NCI-H1930 (cell line): ENCODE measurements at regions not wholly inside any gene's neighbourhood (a gene's known extent, or its start where the extent isn't known, plus 50 kb on each side); places are given as distances from the start of the nearest gene placed in this dataset.
"Not testable (repeated sequence)": the region's sequence is repeated elsewhere in the genome, so short reads cannot be mapped to it uniquely, and the experiment has no call there.

ENCODE experiments used
- DNase-seq, 2 experiments: peaks; one replicate each; lab custom pipeline; 2025; lab: John Stamatoyannopoulos, UW

- not testable (repeated sequence) for DNase-seq
Measured at GRCh38 chr10:59043358-59043757, 133.1 kb upstream of the PHYHIPL start.

- peak in 1 of 2 experiments; percentile 5 for DNase-seq
Measured at GRCh38 chr10:59047180-59047579, 129.3 kb upstream of the PHYHIPL start.

- DNase-seq = no peak
Measured at GRCh38 chr10:59047957-59048618, 128.4 kb upstream of the PHYHIPL start.

DNA sequence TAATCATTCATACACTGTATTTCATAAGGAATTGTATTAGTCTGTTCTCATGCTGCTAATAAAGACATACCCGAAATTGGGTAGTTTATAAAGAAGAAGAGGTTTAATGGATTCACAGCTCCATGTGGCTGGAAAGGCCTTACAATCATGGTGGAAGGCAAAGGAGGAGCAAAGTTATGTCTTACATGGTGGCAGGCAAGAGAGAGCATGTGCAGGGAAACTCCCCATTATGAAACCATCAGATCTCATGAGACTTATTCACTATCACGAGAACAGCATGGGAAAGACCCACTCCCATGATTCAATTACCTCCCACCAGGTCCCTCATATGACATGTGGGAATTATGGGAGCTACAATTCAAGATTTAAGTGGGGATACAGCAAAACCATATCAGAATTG is 122.9 kb upstream of the PHYHIPL start:
- not testable (repeated sequence) for DNase-seq

DNA sequence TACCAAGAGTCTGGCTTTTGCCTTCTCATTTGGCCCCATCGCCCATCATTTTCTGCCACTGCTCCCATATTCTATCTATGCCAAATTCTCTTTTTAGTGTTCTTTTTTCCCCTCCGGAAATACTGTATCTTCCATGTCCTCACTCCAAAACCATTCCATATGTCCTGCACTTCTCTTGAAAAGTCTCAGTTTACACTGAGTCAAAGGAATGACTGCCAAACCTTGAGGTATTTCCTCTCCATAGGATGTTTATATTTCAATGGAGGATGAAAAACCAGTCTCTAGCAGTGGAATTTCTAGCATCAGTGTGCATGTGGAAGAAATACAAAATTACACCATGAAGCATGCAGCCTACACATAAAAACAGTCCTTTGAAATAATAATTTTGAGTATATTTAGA is 121.4 kb upstream of the PHYHIPL start:
- DNase-seq = no peak

DNA sequence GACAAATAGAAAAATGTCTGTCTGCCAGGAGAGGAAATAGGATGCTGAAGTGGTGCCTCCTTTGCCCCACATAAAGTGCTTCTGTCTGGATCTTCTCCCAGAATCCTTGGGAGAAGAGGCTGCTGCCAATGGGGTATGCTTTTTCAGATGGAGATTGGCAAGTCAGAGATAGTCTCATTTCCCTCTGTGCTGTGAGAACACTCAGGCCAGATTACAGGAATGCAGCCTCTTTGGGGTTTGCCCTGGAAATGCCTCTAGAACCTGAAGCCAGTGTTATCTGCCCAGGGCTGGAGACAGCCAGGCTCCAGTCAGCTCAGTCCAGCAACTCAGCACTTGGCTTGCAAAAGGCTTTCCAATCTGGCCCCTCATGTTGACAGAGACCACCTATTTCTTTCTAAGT is 119.1 kb upstream of the PHYHIPL start:
- no peak for DNase-seq

DNA sequence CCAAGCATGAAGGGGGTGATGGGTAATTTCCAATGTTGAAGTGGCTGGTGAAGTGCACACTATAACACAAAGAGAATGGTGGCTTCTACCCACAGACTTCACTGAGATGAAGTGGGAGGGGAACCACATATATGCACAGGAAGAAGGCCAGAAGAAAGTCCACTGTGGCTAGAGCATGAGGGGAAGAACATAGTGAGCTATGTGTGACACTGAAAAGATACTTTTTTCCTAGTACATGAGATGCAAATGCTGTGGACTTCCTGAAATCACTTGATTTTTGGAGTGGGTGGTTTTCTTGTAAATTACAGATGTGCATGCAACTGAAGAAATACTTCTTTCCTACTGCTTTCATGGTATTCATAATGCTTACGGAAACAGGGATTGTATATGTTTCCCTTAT is 115.6 kb upstream of the PHYHIPL start:
- DNase-seq = no peak

DNA sequence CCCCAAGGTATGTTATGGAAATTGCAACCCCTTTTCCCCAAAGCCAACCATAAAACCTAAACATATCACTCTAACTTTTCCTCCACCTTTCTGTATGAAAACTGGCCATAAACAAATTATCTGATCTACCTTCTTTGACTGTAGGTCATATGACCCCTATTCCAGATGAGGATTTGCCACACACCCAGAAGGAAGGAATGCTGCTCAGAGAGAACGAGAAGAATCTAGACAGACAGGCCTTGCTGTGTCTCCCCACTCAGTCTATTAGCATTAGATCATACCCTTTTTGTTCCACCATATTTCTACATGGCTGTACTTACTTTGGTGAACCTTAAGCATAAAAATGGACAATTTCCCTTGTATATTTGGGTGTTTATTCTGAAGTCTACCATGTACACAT is 113.0 kb upstream of the PHYHIPL start:
- DNase-seq = no peak

- no peak for DNase-seq
Measured at GRCh38 chr10:59064080-59064692, 112.3 kb upstream of the PHYHIPL start.

GRCh38 chr10:59064759-59065539 is 111.5 kb upstream of the PHYHIPL start:
- DNase-seq = no peak

GRCh38 chr10:59068581-59069191 is 107.8 kb upstream of the PHYHIPL start:
- DNase-seq = no peak

GRCh38 chr10:59072038-59072437 is 104.4 kb upstream of the PHYHIPL start:
- no peak for DNase-seq

GRCh38 chr10:59073456-59074053 is 102.9 kb upstream of the PHYHIPL start:
- DNase-seq = peak in 1 of 2 experiments; percentile 16

GRCh38 chr10:59075576-59075975 is 100.9 kb upstream of the PHYHIPL start:
- no peak for DNase-seq

- no peak for DNase-seq
Measured at GRCh38 chr10:59077855-59078254, 98.6 kb upstream of the PHYHIPL start.

DNA sequence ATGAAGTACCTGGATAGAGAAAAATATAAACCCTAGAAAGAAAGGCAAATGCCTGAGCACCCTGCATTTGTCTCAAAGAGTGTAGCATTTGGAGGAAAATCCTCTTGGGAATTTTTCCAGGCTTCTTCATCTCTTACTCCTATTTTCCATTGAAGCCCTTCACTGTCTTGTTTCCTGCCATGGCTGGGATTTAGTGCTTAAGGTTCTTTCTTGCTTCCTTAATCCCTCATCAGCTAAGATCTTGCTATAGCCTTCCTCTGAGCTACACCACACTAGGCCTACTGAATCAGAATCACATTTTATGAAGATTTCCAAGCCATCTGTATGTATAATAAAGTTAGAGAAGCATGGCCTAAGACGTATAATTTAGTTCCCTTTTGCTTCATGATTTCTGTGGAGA is 97.5 kb upstream of the PHYHIPL start:
- DNase-seq = no peak

DNA sequence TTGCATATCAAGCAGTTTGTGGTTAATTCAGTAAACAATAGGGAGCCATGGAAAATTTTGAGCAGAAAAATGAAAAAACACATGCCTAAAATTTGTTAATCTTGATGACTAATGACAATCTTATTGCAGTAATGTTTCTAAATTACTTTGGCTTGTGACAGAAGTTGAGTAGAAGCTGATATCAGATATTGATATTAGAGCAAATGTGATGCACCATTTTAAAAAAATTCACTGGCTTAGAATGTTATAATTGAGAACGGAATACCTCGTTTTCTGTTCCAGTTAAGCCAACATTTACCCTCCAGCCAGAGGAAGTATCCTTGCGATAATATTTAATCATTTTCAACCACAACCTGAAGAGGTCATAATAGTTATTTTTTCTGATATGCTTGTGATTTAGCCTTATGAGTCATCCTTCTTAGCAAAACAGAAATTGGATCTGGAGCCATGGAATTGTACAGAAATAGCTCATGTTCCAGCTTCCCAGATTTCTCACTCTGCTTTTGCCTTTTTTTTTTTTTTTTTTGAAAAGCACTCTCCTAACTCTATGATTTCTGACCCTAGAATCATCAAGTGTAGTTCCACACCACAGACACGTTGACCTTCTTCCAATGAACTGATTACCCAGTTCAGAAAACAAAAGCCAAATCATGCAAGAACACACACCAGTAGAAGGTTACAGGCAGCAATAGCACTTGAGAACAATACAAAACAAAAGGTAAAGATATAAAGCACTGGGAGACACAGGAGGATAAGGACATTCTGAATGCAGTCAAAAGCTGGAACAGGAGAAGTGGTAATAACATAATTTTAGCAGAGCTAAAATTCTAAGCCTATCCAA is 96.8 kb upstream of the PHYHIPL start:
- DNase-seq = peak in 1 of 2 experiments; percentile 19

DNA sequence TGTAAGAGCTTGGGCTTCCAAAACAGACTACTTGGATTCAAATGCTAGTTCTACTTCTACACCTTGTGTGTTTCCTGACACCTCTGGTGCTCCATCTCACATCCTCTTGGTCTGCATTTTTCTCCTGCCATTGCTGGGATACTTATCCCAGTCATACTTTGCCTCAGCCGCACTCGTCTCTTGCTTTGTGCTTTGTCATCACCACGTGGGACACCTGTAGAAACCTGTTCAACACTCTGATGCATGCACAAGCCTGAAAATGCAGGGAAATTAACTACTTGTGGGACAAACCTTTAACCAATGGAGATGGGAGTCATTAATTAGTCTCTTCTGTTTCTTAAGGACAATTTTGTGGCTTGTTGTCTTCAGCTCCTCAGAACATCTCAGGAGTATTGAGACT is 94.2 kb upstream of the PHYHIPL start:
- DNase-seq = no peak

- DNase-seq = no peak
Measured at GRCh38 chr10:59085054-59085453, 91.4 kb upstream of the PHYHIPL start.

DNA sequence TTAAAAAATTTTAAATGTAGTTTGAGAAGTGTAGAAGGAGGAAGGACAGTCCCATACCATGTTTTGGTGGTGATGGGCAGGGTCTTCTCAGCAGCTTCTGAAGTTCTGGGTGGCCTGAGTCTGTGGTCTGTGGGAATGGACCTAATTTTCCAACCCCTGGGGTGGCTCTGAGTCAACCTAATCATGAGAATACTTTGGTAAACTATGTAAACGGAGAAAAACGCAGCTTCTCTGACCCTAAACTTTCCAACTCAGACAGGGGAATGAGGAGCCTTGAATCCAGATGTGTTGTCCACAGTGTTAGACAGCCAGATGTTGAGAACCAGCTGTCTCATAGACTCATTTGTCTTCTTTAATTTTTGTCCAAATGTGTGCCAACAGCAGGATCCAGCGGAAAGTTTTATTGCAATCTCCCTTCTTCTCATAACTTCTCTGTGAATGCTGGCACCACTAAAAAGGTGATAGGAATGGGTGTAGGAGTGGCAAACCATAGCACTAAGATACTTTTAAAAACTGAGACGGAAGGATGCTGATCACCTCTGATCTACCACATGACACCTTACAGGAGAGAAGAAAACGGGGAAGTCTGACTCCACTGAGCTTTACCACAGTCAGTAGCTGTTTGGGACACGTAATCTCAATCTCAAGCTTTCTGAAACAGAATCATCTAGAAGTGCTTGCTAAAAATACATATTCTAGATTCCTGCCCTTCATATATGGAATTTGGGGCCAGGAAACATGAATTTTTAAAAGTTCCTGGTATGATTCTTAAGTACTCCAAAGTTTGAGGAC is 90.5 kb upstream of the PHYHIPL start:
- no peak for DNase-seq

GRCh38 chr10:59087486-59087885 is 89.0 kb upstream of the PHYHIPL start:
- DNase-seq = no peak
